Keratinocyte (primary cell): ENCODE measurements at regions not wholly inside any gene's neighbourhood (a gene's known extent, or its start where the extent isn't known, plus 50 kb on each side); places are given as distances from the start of the nearest gene placed in this dataset.

Experiments
- DNase-seq: peaks from one replicate; pipeline ENCODE4 v3.0.0-alpha.2; 2011; ENCODE audit warnings: low read depth, missing footprints, low spot score
- FAIRE-seq: peaks from 2 replicates; lab custom pipeline; 2011; peaks lifted over from hg19 to GRCh38; lab: Jason Lieb, UNC
- H2AFZ ChIP-seq: 2 replicates; pipeline ENCODE4 v1.6.0; 2012; ENCODE audit warnings: low read length, control low read depth, inconsistent platforms; ENCODE audit not compliant: control insufficient read depth
- H3K27ac ChIP-seq: 2 replicates; pipeline ENCODE4 v1.5.1; 2011; ENCODE audit warnings: low read length; ENCODE audit not compliant: control insufficient read depth, insufficient read depth
- H3K27me3 ChIP-seq: 3 replicates; pipeline ENCODE4 v1.6.0; 2011; ENCODE audit warnings: low read length; ENCODE audit not compliant: control insufficient read depth, insufficient read depth; ENCODE audit errors: extremely low read depth
- H3K36me3 ChIP-seq, 2 experiments: 2 replicates in 1 of 2; 3 replicates in 1 of 2; pipeline ENCODE4 v1.5.1; 2011; ENCODE audit warnings: low read length in 2 of 2, mild to moderate bottlenecking in 1 of 2; ENCODE audit not compliant: control insufficient read depth in 2 of 2, insufficient read depth in 2 of 2; ENCODE audit errors: extremely low read depth in 1 of 2
- H3K4me1 ChIP-seq: 3 replicates; pipeline ENCODE4 v1.5.1; 2011; ENCODE audit warnings: low read length; ENCODE audit not compliant: control insufficient read depth, insufficient read depth; ENCODE audit errors: extremely low read depth
- H3K4me2 ChIP-seq: 3 replicates; pipeline ENCODE4 v1.6.0; 2011; ENCODE audit warnings: low read depth, low read length; ENCODE audit not compliant: control insufficient read depth, insufficient read depth; ENCODE audit errors: extremely low read depth
- H3K4me3 ChIP-seq, 3 experiments: fragments of 200-600 bp in 1 of 3; sonication (generic) in 1 of 3; 2 replicates in 2 of 3; 3 replicates in 1 of 3; pipeline ENCODE4 v1.5.1; 2011 to 2016; ENCODE audit warnings: low read length in 3 of 3, mild to moderate bottlenecking in 3 of 3, control low read depth in 2 of 3, inconsistent platforms in 1 of 3, low read depth in 1 of 3, mixed read lengths in 1 of 3, mixed run types in 1 of 3, moderate library complexity in 1 of 3; ENCODE audit not compliant: control insufficient read depth in 2 of 3, insufficient read depth in 2 of 3; ENCODE audit errors: extremely low read depth in 1 of 3
- H3K79me2 ChIP-seq: 2 replicates; pipeline ENCODE4 v1.6.0; 2012; ENCODE audit warnings: low read length; ENCODE audit not compliant: control insufficient read depth, insufficient read depth
- H3K9ac ChIP-seq: 3 replicates; pipeline ENCODE4 v1.6.0; 2011; ENCODE audit warnings: low read length; ENCODE audit not compliant: control insufficient read depth, insufficient read depth; ENCODE audit errors: extremely low read depth
- H3K9me1 ChIP-seq: 3 replicates; pipeline ENCODE4 v1.6.0; 2011; ENCODE audit warnings: low read length; ENCODE audit not compliant: control insufficient read depth, insufficient read depth; ENCODE audit errors: extremely low read depth
- H3K9me3 ChIP-seq: 2 replicates; pipeline ENCODE4 v1.5.1; 2012; ENCODE audit warnings: low read depth, low read length; ENCODE audit not compliant: control insufficient read depth
- H4K20me1 ChIP-seq: 3 replicates; pipeline ENCODE4 v1.6.0; 2011; ENCODE audit warnings: low read length; ENCODE audit not compliant: control insufficient read depth, insufficient read depth; ENCODE audit errors: extremely low read depth
- CTCF ChIP-seq, 3 experiments: IDR thresholded peaks in 1 of 3; conservative IDR thresholded peaks in 1 of 3; optimal IDR thresholded peaks in 1 of 3; 2 replicates in 2 of 3; 3 replicates in 1 of 3; pipeline versions ENCODE3 to v1.5.1; 2011; ENCODE audit warnings: low read length in 3 of 3, mild to moderate bottlenecking in 3 of 3, moderate library complexity in 2 of 3, control low read depth in 1 of 3, inconsistent platforms in 1 of 3; ENCODE audit not compliant: insufficient read depth in 2 of 3; ENCODE audit errors: extremely low read depth in 1 of 3
- EZH2 ChIP-seq: IDR thresholded peaks from one replicate; pipeline ENCODE4 v1.6.1; 2012; ENCODE audit warnings: inconsistent platforms, mild to moderate bottlenecking, low read length, moderate library complexity
- dilution Hi-C: fragments of 300-500 bp; cut with MboI; formaldehyde crosslinking; loops from one replicate; pipeline ENCODE4 v1.7.0; 2020; ENCODE audit warnings: low sequenced_read_pairs; ENCODE audit not compliant: extremely low pct_ligation_motif_present

GRCh38 chr9:14512942-14513341 lies 180.3 kb downstream of the ZDHHC21 start:
- FAIRE-seq = no peak
- dilution Hi-C loops = no loop called here

GRCh38 chr9:14511452-14511851 lies 181.8 kb downstream of the ZDHHC21 start:
- Histone ChIP-seq H3K9ac (no peak overlapping the region), H4K20me1 (no peaks in the 10 kb centered on the region), H3K36me3 (no peaks in the 10 kb centered on the region), H3K4me3 (no peak overlapping the region), H3K27me3 (no peaks in the 10 kb centered on the region), H2AFZ (no peak overlapping the region), H3K4me2 (no peak overlapping the region), H3K9me1 (no peaks in the 10 kb centered on the region), H3K79me2 (no peaks in the 10 kb centered on the region), H3K4me1 (no peaks in the 10 kb centered on the region), H3K9me3 (no peaks in the 10 kb centered on the region), H3K27ac (no peak overlapping the region)
- dilution Hi-C loops = no loop called here
- FAIRE-seq (no peak), DNase-seq (no peak)
- TF ChIP-seq EZH2 = no peak
- no peak for TF ChIP-seq CTCF (optimal IDR thresholded peaks at IDR 0.05 in 1 of 3, IDR thresholded peaks at IDR 0.05 in 1 of 3, conservative IDR thresholded peaks at IDR 0.05 in 1 of 3; ENCODE audit: extremely low read depth in 1 of 3, insufficient read depth in 2 of 3, low read length in 3 of 3)

More at GRCh38 chr9:14512942-14513341, 180.3 kb downstream of the ZDHHC21 start:
- H3K9me1 ChIP-seq = no peaks in the 10 kb centered on the region
- H3K4me1 ChIP-seq = no peaks in the 10 kb centered on the region
- no peak for TF ChIP-seq CTCF (optimal IDR thresholded peaks at IDR 0.05 in 1 of 3, IDR thresholded peaks at IDR 0.05 in 1 of 3, conservative IDR thresholded peaks at IDR 0.05 in 1 of 3; ENCODE audit: extremely low read depth in 1 of 3, insufficient read depth in 2 of 3, low read length in 3 of 3)
- no peaks in the 10 kb centered on the region for H4K20me1 ChIP-seq
- DNase-seq = no peak
- H3K79me2 ChIP-seq = no peaks in the 10 kb centered on the region
- H3K27me3 ChIP-seq = no peaks in the 10 kb centered on the region
- no peak overlapping the region for H2AFZ ChIP-seq
- no peaks in the 10 kb centered on the region for H3K36me3 ChIP-seq
- H3K9ac ChIP-seq = no peak overlapping the region
- no peak overlapping the region for H3K27ac ChIP-seq
- no peak overlapping the region for H3K4me3 ChIP-seq
- no peaks in the 10 kb centered on the region for H3K9me3 ChIP-seq
- H3K4me2 ChIP-seq = no peak overlapping the region
